SHP77 (cell line): ENCODE measurements at regions not wholly inside any gene's neighbourhood (a gene's known extent, or its start where the extent isn't known, plus 50 kb on each side); places are given as distances from the start of the nearest gene placed in this dataset.

ENCODE experiments used
- DNase-seq, 2 experiments: peaks; one replicate each; lab custom pipeline; 2025; lab: John Stamatoyannopoulos, UW

DNA sequence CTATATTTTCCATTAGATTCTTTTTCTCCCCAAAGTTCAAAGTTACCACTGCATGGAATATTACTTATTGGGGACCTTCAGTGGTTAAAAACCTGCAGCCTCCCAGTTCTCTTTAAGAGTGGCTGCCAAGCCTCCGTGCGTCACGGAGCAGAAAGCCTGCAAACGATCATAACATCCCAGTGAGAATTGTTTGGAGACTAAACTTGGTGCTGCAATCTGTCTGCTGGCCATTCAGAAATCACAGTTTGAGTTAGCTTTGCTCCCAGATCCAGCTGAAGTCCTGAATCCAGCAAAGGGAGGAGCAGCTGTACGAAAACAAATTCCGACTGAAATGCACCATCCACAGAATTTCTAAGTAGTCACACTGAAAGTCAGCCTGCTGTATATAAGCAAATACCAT, 213.5 kb upstream of the PDE10A start:
- DNase-seq = no peak

DNA sequence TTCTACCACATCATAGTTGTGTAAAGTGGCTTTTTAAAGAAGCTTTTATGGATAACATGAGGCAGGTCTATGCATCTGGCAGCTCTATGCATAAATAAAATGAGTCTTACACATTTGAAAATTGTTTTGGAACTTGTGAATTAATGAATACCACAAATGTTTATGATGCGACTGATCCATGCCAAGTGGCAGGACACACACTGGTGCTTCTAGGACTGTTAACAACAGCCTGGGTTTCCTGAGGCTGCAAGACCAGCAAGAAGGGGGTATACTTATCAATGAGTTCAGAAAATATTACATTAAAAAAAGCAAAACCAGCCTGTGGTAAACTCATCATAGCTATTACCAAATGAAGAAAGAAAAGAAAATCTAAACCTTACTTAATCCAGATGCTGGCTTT, 212.9 kb upstream of the PDE10A start:
- no peak for DNase-seq

GRCh38 chr6:165873976-165874375, 210.9 kb upstream of the PDE10A start:
- no peak for DNase-seq

- no peak for DNase-seq
These were observed 209.8 kb upstream of the PDE10A start for GRCh38 chr6:165872811-165873210.

DNA sequence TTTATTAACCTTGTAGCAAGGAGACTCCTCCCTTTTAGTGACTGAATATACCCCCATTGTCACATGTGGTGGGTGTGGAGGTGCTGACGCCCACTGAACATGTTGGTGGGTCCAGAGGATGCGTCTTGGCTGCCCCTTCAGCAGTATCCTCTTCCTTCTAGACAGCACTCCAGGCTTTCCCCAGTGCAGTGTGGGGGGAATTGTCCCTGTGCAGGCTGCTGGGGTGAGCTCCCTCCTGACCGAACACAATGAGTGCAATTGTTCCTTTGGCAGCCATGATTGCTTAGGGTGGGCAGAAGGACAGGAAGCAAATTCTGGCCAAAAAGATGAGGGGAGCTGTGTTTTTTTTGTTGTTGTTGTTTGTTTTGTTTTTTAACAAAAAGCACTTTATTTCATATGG, 209.3 kb upstream of the PDE10A start:
- no peak for DNase-seq

- DNase-seq = no peak
These were observed 208.5 kb upstream of the PDE10A start for GRCh38 chr6:165871571-165871970.

DNA sequence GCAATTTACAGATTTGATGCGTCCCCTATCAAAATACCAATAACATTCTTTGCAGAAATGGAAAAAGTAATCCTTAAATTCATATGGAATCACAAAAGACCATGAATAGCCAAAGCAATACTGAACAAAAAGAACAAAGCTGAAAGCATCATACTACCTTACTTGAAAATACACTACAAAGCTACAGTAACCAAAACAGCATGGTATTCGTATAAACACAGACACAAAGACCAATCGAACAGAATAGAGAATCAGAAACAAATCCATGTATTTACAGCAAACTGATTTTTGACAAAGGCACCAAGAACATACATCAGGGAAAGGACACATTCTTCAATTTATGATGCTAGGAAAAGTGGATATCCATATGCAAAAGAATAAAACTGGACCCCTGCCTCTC, 206.5 kb upstream of the PDE10A start:
- DNase-seq = no peak

DNA sequence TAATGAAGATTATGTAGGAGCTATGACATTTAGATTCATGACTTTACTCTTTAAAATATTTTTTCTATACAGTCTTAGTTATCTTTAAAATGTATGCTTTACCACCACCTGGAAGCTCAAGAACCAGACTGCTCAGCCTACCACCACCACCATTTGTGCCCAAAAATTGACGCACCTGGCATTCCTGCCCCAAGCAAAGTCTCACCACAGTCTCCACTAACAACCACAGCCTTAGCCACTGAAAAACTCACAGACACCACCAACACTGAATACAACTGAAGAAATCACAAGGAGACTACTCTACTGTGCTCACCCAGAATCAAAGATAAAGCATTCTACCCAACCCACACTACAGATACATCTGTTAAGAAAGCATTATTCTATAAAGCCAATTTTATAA, 201.9 kb upstream of the PDE10A start:
- DNase-seq = no peak

DNA sequence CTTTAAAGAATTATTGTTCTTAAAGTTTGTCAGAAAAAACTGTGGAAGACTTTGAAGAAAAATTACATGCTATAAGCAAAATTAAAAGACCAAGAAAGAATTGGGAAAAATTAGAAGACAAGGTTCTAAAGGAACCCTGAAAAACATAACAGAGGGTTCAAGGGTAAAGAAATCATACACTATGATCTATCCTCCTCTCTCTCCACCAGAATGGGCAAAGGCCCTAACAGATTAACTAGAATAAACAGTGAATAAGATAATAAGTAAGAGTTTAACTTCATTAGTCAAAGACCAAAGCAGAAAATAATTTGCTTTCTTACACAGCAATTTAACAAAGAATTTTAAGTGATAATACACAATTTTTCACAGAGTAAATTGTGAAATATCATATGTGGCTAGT, 201.2 kb upstream of the PDE10A start:
- no peak for DNase-seq

- DNase-seq = no peak
These were observed 200.8 kb upstream of the PDE10A start for GRCh38 chr6:165863801-165864200.

- DNase-seq = no peak
These were observed 199.8 kb upstream of the PDE10A start for GRCh38 chr6:165862813-165863212.

DNA sequence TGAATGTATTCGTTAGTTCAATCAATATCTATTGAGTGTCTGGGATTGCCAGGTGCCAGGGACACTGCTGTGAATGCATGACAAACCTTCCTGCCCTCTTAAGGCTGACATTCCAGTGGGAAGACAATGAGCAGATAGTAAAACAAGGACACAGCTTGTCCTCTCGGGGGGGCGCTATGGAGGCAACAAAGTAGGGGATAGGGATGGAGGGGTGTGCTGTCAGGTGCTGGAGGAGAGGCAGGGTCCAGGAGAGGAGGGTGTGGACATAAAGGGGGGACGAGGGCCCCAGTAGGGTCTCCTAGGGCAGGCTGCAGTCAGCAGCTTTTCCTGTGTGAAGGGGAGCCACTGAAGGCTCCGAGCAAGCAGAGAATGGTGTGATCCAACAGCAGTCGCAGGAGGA, 198.2 kb upstream of the PDE10A start:
- DNase-seq = no peak

DNA sequence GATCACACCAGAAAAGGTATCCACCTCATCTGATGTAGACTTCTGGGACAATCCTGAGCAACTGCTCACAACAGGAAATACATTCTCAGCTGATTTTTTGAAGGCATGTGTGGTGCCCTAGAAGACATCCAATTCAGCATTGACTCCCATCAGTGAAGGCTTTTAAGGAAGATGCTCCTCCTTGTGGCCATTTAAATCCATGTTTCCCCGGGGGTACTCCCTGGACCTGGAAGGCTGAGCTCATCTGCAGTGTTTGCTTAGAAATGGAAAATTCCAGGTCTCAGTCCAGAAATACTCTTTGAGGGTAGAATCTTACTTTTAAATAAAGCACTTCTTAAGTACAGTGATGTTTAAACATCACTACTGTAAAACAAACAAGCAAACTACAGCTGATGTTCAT, 195.5 kb upstream of the PDE10A start:
- peak in 1 of 2 experiments; percentile 11 for DNase-seq

- no peak for DNase-seq
These were observed 192.8 kb upstream of the PDE10A start for GRCh38 chr6:165855856-165856255.

DNA sequence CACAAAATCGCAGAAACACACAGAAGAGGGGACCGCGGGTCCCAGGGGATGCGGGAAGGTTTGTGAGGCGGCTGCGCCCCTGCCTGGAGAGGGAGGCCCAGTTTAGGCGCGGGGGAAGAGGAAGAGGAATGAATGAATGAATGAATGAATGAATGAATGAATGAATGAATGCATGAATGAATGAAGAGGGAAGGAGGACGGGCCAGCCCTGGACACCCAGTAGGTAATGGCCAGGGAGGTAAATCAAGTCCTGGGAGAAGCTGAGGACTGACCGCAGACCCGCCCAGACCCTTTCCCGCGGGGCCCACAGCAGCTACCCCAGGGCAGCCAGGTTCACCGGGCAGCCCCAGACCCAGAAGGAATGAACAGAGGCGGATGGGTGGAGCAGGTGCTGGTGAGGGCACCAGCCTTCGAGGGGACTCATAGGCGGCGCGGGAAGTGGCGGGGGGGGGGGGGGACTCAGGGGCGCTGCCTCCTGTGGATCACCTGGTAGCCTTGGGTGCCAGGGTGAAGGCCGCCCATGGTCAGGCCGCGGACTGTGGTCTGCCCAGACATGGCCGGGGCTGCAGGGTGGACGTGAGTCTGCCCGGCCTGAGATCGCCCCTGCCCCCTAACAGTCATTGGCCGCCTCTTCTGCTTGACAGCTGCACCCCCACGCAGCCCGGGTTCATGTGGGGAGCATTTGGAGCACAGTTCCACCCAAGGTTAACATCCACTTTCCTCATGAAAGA, 192.0 kb upstream of the PDE10A start:
- no peak for DNase-seq

- no peak for DNase-seq
These were observed 191.2 kb upstream of the PDE10A start for GRCh38 chr6:165854061-165854862.

DNA sequence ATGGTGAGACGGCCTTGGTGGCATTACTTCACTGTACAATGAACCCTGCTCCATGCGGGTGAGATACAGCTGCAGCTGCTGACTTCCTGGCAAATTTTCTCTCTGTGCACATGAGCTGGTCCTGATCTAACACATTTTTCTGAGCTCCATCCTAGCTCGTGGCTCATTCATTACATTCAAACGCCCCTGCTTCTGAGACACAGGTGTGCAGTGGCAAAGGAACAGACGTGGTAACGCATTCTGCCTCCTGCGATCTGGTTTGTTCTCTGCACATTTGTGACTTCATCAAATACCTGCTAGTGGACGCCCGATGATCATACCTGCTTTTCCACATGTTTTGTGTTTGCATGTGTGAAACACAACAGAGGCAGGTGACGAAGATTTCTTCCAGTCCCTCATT, 189.6 kb upstream of the PDE10A start:
- DNase-seq = no peak

GRCh38 chr6:165850434-165851019, 187.5 kb upstream of the PDE10A start:
- peak; percentile 39 to 45 for DNase-seq

DNA sequence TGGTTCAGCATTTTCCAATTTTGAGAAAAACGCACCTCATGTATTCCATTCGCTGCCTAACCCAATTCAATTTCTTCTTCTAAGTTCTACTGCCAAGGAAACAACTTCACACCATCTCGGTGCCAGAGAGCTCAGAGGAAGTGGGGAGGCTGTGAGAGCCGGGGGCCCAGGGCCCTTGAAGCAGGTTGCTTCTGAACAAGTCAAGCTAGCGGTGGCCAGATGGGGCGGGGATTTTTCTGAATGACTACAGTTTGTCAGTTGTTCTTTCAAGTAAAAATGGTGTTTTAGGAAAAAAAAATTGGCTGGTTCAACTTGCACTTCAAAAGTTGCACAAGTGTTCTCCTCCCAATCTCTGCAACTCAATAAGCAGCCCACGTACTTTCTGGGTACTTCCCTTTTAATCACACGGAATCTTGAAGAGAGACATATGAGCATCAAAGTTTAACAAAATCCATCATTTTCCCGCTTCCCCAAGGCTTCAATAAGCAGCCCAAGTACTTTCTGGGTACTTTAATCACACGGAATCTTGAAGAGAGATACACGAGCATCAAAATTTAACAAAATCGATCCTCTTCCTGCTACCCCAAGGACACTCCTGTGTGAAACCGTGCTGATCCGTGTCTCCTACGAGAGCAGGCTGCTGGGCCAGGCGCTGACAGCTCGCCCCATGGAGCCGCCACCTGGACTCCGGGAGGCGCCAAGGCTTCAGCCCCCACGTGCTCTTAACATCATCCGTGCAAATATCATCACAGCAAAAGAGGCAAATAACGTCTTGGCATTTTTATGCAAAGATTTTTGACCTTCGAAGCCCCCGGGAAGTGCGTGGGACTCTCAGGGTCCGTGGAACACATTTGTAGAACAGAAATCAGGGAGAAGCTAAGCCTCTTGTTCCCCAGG, 186.7 kb upstream of the PDE10A start:
- peak in 1 of 2 experiments; percentile 6 for DNase-seq

DNA sequence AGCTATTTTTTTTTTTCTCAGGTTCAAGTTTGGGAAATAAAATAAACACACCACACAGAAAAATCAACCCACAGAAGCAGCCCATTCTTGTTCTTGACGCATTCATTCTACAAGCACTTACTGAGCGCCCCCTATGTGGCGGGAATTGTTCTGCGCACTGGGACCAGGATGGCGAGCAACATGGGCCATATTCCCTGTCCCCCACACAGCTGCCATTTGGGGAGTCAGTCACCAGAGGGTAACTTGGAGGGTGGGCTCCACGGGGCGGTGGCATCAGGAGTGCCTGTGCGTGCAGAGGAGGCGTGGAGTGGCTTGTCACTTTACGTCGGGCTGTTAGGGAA, 185.0 kb upstream of the PDE10A start:
- peak; percentile 10 to 19 for DNase-seq

- peak; percentile 46 to 63 for DNase-seq
These were observed 184.5 kb upstream of the PDE10A start for GRCh38 chr6:165847407-165848085.
